Effector CD8-positive, alpha-beta T cell (primary cell): ENCODE measurements at regions not wholly inside any gene's neighbourhood (a gene's known extent, or its start where the extent isn't known, plus 50 kb on each side); places are given as distances from the start of the nearest gene placed in this dataset.

Experiments
- DNase-seq: peaks from one replicate; lab custom pipeline; 2025; lab: John Stamatoyannopoulos, UW

DNA sequence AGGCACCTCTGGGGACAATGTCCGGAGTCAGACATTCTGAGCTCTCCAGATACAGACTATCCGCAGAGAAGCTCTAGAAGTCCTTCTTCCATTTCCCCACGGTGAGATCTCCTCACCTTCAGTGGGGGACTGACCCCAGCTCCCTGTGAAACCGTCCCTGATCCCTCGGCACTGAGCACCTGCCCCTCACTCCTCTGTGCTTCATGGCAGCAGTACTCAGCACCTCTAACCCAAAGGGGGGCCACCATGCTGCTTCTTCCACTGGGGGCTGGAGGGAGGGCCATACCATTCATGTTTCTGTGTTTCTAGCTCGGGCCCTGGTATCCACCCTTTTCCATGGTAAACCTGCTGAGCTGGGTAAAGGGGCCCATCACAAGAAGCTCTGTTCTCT, 321.7 kb downstream of the BRD1 start:
- DNase-seq: no peak

DNA sequence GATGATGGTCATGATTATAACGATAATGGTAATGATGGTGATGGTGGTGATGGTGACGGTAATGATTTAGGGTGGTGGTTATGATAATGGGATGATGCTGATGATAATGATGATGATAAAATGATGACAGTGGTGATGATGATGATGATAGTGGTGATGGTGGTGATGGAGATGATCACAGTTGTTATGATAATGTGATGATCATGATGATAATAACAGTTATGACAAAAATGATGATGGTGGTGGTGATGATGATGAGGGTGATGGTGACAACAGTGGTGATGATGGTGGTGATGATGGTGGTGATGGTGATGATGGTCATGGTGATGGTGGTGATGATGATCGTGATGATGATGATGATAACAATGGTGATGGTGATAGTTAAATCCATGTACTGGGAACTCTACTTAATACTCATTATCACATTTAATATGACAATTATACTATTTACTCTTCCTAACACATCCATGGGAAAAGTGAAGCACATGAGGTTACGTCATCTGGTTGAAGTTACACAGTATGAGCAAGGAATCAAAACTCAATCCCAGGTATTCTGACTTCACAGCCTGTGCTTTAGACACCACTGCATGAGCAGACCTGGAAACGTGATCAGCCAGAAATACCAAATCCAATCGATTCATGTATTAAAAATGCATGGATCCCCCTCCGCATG, 322.2 kb downstream of the BRD1 start:
- DNase-seq: no peak

DNA sequence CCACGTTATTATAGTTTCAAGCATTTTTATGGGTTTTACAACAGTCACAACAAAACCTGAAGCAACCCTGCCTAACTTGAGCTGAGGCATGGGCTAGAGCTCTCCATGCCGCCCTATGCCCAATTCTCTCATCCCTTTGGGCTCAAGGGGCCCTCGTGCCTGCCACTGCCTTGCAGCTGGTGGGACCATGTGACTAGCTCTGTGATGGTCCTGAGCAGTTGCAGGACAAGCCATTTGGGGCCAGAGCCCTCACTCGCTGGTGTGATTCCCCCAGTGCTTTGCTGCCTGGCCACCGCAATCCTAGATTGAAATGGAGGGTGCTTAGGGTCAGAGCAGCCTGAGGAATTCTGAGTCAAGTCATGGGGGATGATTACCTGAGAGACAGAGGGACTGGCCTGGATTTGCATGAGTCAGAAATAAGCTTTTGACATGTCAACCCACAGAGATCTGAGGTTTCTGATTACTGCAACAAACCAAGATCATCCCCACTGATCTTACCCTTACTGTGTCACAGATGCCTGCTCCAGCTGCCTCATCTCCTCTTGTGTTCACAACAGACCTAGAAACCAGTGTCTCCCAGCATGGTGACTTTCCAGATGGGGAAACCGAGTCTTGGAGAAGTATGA, 323.7 kb downstream of the BRD1 start:
- DNase-seq: no peak

DNA sequence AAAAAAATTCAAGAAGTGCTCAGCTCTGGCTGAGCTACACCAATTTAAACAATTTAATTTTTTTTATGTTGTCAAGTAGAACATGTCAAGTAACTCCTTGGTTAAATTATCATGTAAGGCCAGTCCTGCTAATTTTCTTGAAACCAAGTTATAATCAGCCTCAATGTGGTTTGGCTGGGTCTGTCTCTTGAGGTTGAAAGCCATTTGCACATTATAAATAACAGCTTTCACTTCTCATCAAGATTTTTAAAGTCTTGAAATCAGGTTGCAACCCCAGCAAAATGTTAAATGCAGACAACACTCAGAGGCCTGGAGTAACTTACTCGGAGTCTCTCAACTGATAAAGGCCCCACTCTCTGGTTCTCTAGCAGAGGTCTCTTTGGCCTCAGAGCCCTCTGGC, 324.4 kb downstream of the BRD1 start:
- DNase-seq: no peak

DNA sequence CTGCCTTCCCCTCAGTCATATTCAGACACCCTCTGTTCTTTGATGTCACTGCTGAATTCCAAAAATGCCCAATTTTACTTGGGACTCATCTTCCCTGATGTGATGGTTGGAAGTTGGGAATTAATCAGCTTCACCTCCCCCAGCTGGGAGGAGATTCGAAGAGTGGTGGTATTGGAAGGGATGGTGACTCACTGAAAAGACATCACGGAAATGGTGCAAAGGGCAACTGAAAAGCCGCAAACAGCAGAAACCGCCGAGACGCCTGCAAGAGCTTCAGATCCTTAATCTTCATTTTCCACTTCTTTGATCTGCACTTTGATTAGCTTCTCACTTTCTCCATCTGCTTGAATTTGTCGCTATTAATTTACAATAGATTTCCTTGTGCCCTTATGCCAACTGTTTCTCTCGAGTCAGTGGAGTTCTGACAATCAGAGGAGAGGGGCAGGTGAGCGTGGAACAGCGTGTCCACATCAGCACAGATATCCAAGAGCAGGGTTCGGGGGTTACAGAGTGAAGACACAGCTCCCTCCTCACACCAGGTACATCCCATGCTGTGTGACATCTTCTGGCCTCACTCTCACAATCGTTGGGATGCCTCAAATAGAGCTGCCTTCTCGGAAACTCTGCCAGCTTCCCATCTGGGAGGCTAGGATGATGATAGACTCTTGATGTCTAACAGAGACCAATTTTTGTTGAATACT, 325.4 kb downstream of the BRD1 start:
- DNase-seq: no peak

DNA sequence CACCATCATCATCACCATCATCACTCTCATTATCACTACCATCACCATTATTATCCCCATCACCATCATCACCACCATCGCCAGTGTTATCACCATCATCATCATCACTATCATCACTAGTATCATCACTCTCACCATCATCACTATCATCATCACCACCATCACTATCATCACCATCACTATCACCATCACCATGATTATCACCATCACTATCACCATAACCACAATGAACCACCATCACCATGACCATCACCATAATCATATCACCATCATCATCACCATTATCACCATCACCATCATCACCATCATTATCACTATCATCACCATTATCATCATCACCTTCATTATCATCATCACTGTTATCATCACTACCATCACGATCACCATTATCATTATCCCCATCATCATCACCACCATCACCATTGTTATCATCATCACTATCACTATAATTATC, 326.7 kb downstream of the BRD1 start:
- DNase-seq: no peak

DNA sequence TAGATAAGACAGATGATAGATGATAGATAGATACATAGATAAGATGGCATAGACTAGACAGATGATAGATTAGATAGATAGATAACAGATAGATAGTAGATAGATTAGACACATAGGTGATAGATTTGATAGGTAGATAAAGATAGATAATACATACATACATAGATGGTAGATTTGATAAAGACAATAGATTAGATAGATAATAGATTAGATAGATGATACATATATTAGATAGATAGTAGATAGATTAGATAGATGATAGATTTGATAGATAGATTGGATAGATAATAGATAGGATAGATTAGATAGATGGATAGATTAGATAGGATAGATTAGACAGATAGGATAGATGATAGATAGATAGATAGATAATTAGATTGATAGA, 327.6 kb downstream of the BRD1 start:
- no peak for DNase-seq

DNA sequence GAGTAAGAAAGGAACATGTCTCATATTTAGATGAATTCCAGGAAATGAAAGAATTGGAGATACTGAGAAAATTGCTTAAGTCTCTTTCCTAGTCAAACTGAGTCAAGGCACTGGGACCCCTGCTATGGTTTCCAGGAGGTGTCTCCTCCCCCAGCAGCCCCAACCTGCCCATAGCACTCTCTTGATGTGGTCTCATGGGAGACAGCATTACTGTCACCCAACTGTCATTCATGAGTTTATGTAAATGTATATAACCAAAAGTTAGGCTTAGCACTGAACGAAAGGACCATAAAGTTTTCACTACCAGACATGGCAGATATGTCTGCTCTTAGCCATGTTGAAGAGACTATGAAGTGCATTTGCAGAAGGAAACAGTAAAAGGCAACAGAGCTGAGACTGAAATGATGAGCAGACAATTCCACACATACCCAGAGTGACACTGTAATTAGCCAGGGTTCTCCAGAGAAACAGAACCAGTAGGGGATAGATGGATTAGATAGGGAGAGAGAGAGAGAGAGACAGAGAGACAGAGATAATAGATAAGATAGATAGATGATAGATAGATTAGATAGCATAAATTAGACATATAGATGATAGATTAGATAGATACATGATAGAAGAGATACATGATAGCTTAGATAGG, 328.1 kb downstream of the BRD1 start:
- DNase-seq: no peak

DNA sequence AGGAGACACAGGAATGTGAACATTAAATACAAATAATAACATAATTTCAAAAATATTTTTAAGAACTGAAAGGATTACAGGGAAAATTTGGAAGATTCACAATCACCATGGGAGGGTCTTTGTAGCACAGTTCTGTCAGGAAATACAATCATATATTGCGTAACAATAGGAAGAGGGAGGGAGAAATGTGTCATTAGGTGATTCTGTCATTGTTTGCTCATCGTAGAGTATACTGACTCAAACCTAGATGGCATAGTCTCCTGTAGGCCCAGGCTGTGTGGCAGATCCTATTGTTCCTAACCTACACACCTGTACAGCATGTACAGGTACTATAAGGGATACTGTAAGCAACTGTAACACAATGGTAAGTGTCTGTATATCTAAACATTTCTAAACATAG, 330.4 kb downstream of the BRD1 start:
- no peak for DNase-seq

DNA sequence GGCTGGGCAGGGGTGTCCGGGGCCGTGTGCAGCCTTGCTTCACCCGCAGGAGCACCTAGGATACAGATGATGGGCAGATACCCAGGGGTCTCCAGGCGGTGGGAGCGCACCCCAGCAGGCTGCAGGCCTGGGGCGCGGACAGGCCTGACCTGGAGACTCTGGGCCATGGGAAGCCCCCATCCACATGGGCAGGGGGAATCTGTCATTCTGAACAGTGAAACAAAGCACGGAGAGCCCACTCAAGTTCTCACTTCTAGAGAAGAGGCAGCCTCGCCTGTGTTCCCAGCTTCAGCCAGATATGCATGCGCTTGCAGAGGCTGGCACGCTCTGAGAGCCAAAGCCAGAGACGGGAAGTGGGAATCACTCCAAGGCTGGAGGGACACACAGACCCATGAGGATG, 333.1 kb downstream of the BRD1 start:
- DNase-seq: no peak

DNA sequence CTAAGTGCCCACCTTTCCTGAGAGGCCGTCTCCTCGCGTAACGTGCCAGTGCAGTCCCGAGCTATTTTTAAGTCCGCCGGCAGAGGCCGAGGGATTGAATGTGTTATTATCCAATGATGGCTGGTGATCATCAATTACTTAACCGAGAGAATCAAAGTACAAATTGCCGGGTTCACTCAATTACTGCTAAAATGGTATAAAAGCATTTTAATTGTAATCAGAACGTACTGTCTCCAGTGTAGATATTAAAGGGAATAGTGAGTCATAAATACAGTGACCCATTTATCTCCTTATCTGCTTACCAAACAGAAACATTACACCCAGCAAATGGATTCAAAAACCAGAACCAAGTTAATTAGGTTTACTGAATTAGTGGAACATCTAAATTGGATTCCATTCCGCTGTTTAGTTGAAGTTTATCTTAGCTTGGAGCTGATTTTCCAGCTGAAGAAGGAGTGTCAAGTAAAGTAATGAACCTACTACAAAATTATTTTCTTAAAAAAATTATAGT, 334.9 kb downstream of the BRD1 start:
- no peak for DNase-seq

DNA sequence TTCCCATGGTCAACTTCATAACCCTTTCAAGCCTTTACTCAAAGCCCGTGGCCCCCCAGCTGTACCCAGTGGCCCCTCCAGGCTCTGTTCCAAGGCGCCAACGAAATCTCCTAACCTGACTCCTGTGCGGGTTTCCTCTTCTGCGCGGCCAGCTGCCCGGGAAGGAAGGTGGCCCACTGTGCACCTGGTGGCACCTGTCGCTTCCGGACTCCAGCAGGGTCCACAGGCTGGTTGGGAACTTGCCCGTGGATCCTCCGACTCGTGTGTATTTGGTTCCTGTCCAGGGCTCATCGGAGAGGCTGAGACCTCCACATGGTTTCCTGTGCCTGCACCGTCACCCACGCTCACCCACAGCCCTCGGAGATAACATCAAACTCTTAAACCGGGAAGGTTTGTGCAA, 335.4 kb downstream of the BRD1 start:
- DNase-seq: no peak

DNA sequence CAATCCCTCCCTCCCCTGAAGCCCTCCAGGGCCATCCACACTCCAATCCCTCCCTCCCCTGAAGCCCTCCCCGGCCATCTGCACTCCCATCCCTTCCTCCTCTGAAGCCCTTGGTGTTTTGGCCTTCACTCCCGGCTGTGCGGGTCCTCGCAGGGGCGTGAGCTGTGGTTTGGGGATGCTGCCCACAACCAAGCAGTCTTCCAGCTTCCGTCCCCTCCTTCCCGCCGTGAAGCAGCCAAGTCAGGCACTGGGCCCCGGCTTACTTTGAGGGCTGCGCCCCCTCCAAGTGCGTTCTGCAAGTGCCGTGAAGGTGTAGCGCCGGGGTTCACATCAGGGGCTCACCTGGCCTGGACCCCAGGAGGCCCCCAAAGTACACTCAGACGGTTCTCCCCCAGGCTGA, 335.9 kb downstream of the BRD1 start:
- DNase-seq: no peak

DNA sequence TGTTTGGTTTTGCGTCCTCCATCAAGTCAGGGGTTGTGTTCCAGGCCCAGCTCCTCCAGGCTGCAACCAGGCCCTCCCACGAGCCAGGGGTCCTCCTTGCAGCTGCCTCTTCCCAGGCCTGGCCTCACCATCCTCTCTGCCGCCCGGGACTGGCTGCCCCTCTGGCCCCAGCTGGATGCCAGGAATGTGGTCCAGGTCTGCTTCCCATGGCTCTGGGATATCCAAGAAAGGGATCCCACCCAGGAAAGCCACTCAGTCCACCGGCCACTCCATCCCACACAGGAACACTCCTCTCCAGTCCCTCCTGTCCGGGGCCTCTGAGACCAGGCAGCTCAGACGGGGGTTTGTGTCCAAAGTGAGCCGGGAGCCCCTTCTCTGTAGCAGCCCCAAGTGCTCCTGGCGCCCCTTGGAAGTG, 336.4 kb downstream of the BRD1 start:
- DNase-seq: no peak

DNA sequence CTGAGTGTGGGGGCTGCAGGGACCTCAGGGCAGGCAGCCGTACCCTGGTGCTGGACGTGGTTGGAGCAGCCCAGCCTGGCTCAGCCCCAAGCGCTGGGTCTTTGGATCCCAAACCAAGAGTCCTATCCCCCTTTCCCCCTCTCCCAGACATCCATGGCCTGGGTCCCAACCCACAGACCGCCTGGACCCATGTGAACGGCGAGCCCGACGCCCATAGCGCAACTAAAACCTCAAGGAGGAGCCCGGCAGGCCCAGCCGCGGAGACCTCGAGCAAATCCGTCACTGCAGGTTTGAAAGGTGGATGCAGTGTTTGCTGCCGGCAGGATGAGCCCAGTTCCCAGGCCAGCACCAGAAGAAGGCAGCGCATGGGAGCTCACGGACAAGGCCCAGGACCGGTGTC, 337.0 kb downstream of the BRD1 start:
- no peak for DNase-seq

DNA sequence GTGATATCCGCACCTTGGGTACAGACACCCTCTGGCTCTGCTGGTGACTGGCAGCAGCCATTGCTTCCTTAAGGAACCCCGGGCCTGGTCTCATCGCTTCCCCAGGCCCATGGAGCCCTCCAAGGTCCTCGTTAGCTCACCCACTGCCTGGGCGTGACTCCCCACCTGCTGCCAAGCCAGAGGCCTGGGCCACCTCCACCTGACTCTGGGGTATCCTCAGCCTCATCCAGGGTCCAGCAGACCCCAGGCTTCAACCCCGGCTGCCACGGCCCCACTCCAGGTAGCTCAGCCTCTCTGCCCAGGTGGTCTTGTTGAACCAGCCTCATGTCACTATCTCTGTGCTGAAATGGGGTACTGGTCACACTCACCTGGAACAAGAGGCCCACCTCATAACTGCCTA, 337.9 kb downstream of the BRD1 start:
- DNase-seq: no peak

DNA sequence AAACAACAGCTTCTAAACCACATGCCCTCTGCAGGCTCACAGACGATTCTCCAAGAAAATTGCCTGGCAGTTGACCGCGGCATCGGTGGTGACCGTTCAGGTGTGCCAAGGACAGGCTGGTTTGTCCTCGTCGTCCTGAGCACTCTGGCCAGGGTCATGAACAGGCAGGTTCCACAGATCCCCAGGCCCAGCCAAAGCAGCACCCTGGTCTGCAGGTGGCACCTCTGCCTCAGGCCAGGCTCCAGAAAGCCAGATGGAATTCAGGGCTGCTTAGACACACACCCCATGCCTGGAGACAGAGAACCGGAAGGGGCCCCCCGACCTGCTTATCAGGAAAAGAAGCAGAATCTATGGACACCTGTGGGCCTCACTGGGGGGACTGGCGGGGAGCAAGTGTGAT, 338.7 kb downstream of the BRD1 start:
- DNase-seq: no peak

DNA sequence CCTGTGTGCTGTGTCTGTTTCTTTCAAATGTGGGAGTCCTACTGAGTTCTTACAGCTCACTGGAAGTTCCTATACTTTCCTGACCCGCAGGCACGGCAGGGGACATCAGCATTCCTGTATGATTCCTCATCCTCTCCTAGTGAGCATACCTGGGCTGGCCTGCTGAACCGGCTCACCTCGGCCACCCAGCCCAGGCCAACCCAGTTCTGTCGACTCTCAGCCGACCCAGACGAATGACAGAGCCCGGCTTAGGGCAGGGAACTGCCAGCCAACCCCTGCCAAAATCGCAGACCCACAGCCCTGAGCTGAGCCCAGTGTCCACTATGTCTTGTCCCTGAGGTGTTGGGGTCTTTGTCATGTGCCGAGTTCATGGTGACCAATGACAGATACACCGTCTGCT, 339.7 kb downstream of the BRD1 start:
- DNase-seq: no peak

DNA sequence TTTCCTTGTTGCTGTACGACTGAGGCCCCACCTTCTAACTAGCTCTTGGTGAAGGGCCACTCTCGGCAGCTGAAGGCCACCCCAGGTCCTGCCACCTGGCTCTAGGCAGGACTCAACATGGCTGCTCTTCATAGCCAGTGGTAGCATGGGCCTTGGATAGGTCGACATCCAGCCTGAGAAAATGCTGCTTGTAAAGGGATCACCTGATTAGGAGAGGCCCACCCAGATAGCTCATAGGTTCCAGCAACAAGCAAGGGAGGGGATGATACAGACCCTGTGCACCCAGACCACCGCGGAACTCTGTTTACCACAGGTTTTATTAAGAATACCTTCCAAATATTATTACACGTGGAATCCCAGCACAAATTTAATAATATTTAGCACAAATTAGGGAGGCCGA, 341.4 kb downstream of the BRD1 start:
- no peak for DNase-seq

DNA sequence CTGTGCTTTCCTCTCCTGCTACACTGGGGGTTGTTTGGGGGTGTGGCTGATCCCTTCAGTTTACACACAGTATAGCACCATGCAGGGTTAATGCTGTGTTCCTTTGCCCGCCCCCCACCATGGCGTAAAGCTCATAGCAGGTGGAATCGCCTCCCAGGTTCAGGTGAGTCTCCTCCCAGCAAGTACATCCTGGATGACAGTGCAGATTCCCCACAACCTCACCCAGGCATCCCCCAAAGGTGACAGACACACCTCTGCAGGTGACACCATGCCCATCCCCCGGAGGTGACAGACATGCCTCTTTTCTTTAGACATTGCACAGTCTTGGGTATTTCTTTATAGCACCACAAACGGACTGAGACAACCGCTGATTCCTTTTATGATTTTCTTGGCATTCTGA, 343.7 kb downstream of the BRD1 start:
- no peak for DNase-seq

DNA sequence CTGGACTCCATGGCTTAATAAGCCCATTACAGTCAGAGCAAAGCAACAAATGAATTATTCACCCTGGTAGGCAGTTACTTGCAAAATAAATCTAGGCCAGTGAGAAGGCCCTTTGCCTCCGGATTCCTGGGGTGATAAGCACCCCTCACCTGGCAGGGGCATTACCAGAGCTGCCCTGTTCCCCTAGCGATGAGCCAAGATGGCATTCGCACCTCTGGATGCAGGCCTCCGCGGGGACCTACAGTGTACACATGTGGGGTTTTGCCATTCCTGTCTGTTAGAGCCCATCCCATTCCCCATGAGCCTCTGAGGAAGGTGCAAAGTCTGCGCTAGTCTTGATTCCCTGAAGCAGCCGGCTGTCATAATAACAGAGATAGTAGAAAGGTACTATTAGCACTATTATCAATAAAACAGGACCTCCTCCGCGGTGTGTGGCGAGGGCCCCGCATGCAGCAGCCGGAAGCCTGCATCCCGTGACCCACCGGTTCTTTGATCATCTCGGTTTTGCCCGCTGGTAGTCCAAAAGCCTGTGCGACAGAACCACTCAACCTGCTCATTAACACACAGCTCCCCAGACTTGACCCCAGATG, 344.3 kb downstream of the BRD1 start:
- DNase-seq: no peak

DNA sequence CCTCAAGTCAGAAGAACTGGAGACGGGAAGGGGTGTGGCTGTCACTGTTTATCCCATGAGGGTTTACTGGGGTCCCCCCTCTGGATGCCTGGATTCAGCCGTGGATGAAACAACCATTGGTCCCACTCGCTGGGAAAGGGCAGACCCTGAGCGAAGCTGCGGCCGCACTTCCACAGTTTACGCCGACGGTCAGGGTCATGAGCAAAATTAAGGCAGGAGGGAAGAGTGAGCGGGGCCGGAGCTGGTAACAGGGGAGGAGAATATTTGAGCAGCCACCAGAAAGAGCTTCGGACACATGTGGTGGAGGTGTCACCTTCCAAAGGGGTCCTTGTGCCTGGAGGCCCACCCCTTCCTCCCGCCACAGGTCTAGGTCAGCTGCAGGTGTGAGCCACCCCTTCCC, 344.9 kb downstream of the BRD1 start:
- no peak for DNase-seq
